GM10266 (cell line): ENCODE measurements at regions not wholly inside any gene's neighbourhood (a gene's known extent, or its start where the extent isn't known, plus 50 kb on each side); places are given as distances from the start of the nearest gene placed in this dataset.

Source experiments
- DNase-seq: peaks from one replicate; pipeline ENCODE4 v3.0.0; 2012; ENCODE audit errors: extremely low spot score
- TF ChIP-seq, protein P1 (sequence below): IDR thresholded peaks from 2 replicates; pipeline ENCODE4 v1.5.1; 2012; ENCODE audit warnings: mild to moderate bottlenecking, low read depth; ENCODE audit not compliant: control insufficient read depth, insufficient read depth; ENCODE audit errors: missing control alignments

DNA sequence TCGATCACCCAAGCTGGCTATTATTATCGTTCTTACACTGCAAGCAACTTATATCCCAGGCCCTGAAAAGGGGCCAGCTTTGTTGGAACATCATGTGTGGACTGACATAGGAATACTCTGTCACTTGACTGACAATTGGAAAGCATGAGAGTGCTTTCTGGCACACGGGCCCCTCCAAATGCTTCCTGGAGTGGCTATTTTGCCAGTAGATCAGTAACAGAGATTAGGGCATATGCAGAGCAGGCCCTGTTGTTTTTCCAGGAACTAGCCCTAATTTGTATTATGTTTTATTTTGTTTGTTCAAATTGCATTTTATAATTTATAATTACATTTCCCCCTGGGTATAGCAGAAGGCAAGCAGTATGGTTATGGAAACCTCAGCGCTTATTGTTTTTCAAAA is 170.1 kb upstream of the FRMD6 start:
- TF ChIP-seq, protein P1, sequence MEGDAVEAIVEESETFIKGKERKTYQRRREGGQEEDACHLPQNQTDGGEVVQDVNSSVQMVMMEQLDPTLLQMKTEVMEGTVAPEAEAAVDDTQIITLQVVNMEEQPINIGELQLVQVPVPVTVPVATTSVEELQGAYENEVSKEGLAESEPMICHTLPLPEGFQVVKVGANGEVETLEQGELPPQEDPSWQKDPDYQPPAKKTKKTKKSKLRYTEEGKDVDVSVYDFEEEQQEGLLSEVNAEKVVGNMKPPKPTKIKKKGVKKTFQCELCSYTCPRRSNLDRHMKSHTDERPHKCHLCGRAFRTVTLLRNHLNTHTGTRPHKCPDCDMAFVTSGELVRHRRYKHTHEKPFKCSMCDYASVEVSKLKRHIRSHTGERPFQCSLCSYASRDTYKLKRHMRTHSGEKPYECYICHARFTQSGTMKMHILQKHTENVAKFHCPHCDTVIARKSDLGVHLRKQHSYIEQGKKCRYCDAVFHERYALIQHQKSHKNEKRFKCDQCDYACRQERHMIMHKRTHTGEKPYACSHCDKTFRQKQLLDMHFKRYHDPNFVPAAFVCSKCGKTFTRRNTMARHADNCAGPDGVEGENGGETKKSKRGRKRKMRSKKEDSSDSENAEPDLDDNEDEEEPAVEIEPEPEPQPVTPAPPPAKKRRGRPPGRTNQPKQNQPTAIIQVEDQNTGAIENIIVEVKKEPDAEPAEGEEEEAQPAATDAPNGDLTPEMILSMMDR = no peak
- no peak for DNase-seq

- no peak for DNase-seq
- TF ChIP-seq, protein P1 = no peak
Measured at GRCh38 chr14:51482102-51482501, 169.6 kb upstream of the FRMD6 start.

DNA sequence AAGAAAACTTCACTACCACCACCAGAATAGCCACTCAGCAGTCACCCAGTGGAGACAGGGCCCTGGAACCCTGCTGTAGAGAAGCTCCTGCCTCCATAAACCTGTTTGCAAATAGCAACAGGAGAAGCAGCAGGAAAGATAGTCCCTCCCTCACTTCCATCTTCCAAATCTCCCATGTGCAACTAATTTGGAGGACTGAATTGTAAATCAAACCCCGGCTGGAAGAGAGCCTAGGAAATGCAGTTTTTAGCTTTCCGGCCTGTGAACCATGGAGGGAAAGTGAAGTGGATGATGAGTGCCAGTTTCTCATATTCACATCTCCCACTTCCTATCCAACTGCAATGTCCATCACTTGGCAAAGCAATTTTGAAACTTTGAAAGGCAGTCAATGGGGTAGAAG is 167.2 kb upstream of the FRMD6 start:
- TF ChIP-seq, protein P1 = no peak
- no peak for DNase-seq

DNA sequence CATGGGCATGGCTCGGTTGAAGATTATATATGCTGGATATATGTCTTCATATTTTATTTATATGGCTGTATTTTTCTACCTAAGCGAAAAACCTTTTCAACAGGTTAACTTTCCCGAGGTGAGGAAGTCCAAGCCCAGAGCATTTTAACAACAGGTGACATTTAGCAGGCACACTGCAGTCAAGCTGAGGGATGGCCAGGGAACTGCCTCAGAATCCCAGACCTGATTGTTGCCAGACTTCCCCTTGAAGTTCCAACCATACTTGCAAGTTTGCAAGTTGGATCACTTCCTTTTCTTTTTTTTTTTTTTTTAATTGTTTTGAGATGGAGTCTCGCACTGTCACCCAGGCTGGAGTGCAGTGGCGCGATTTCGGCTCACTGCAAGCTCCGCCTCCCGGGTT is 166.0 kb upstream of the FRMD6 start:
- TF ChIP-seq, protein P1 = no peak
- DNase-seq = no peak

DNA sequence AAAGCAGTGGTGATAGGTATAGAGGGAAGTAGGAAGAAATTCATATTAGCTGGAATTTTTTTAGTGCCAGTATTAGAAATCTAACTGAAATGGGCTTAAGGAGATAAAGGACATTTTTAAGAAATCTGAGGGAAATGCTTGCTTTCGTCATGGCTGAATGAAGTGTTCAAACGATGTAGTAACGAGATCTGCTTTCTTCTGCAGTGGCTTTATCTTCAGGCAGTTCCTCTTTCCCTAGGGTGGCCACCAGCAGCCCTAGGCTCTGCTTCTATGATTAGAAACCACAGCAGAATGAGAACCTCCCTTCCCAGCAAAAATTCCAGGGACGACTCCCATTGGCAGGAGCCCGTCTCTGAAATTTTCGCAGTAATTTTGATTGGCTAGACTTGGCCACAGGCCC is 163.9 kb upstream of the FRMD6 start:
- TF ChIP-seq, protein P1 = no peak
- DNase-seq = no peak

- TF ChIP-seq, protein P1 = no peak
- no peak for DNase-seq
Measured at GRCh38 chr14:51488569-51489220, 163.0 kb upstream of the FRMD6 start.

GRCh38 chr14:51490205-51490604 is 161.5 kb upstream of the FRMD6 start:
- no peak for DNase-seq
- TF ChIP-seq, protein P1 = no peak
